ENCODE measurements at regions not wholly inside any gene's neighbourhood (a gene's known extent, or its start where the extent isn't known, plus 50 kb on each side); places are given as distances from the start of the nearest gene placed in this dataset.

GRCh38 chr3:963255-963654, 129.6 kb upstream of the CNTN6 start:
- intact Hi-C loops (cut with micrococcal nuclease; ENCODE audit: unreplicated experiment): no loop called here
- TF ChIP-seq SIN3A (IDR thresholded peaks at IDR 0.05; ENCODE audit: borderline replicate concordance, insufficient read depth, low read depth, low read length) (no peak), CTCF (IDR thresholded peaks at IDR 0.05) (no peak), TCF7L2 (IDR thresholded peaks at IDR 0.05; ENCODE audit: low read depth, low read length) (no peak), REST (IDR thresholded peaks at IDR 0.05; ENCODE audit: insufficient read depth in 1 of 2, low read depth in 2 of 2, low read length in 1 of 2) (no peak), POLR2AphosphoS5 (IDR thresholded peaks at IDR 0.05; ENCODE audit: low read depth, low read length) (no peak)
- no TSS peak for BruUV-seq (replicated peaks)

GRCh38 chr3:963755-964154, 129.1 kb upstream of the CNTN6 start:
- ATAC-seq (no peak), DNase-seq (ENCODE audit: low read depth, low spot score) (no peak)
- Histone ChIP-seq H3K9me3 (ENCODE audit: control insufficient read depth, insufficient read depth, low read depth, low read length) (no peaks in the 10 kb centered on the region), H3K4me3 (ENCODE audit: low read depth in 2 of 2, low read length in 2 of 2) (no peak overlapping the region), H3K4me1 (ENCODE audit: control insufficient read depth, insufficient read depth, low read length) (no peaks in the 10 kb centered on the region), H3K27ac (ENCODE audit: low read length) (no peak overlapping the region), H3K27me3 (ENCODE audit: control insufficient read depth, insufficient read depth, low read length) (no peaks in the 10 kb centered on the region), H3K36me3 (ENCODE audit: control insufficient read depth, insufficient read depth, low read length) (no peaks in the 10 kb centered on the region)
- POLR2A ChIA-PET: no interaction called here
- no peak for TF ChIP-seq TCF7L2 (IDR thresholded peaks at IDR 0.05; ENCODE audit: low read depth, low read length)
- TF ChIP-seq POLR2AphosphoS5 (IDR thresholded peaks at IDR 0.05; ENCODE audit: low read depth, low read length): no peak
- no peak for TF ChIP-seq REST (IDR thresholded peaks at IDR 0.05; ENCODE audit: insufficient read depth in 1 of 2, low read depth in 2 of 2, low read length in 1 of 2)
- TF ChIP-seq SIN3A (IDR thresholded peaks at IDR 0.05; ENCODE audit: borderline replicate concordance, insufficient read depth, low read depth, low read length): no peak
- TF ChIP-seq CTCF (IDR thresholded peaks at IDR 0.05): no peak
- intact Hi-C loops (cut with micrococcal nuclease; ENCODE audit: unreplicated experiment): no loop called here
- no TSS peak for BruUV-seq (replicated peaks)
- in situ Hi-C loops (cut with HindIII; ENCODE audit: low pct_unique_long_range_greater_than_20kb, low sequenced_read_pairs): no loop called here
- CTCF ChIA-PET: no interaction called here

More at GRCh38 chr3:963255-963654, 129.6 kb upstream of the CNTN6 start:
- Histone ChIP-seq H3K27me3 (ENCODE audit: control insufficient read depth, insufficient read depth, low read length) (no peaks in the 10 kb centered on the region), H3K4me3 (ENCODE audit: low read depth in 2 of 2, low read length in 2 of 2) (no peak overlapping the region), H3K4me1 (ENCODE audit: control insufficient read depth, insufficient read depth, low read length) (no peaks in the 10 kb centered on the region), H3K27ac (ENCODE audit: low read length) (no peak overlapping the region), H3K9me3 (ENCODE audit: control insufficient read depth, insufficient read depth, low read depth, low read length) (no peaks in the 10 kb centered on the region), H3K36me3 (ENCODE audit: control insufficient read depth, insufficient read depth, low read length) (no peaks in the 10 kb centered on the region)
- CTCF ChIA-PET: no interaction called here
- no peak for DNase-seq (ENCODE audit: low read depth, low spot score)
- no peak for ATAC-seq
- POLR2A ChIA-PET: no interaction called here
- in situ Hi-C loops (cut with HindIII; ENCODE audit: low pct_unique_long_range_greater_than_20kb, low sequenced_read_pairs): no loop called here
